OCI-LY1 (cell line): ENCODE measurements at regions not wholly inside any gene's neighbourhood (a gene's known extent, or its start where the extent isn't known, plus 50 kb on each side); places are given as distances from the start of the nearest gene placed in this dataset.

Experiments
- H2AFZ ChIP-seq: fragments of 200-600 bp; sonication (generic), shearing (Covaris generic); 2 replicates; pipeline ENCODE4 v1.6.0; 2014; ENCODE audit warnings: antibody characterized with exemption, mild to moderate bottlenecking, low read length
- H3F3A ChIP-seq: fragments of 200-600 bp; sonication (generic), shearing (Covaris generic); 2 replicates; pipeline ENCODE4 v1.6.0; 2014; ENCODE audit warnings: mild to moderate bottlenecking, antibody characterized with exemption, low read length, moderate library complexity; ENCODE audit not compliant: insufficient read depth
- H3K27ac ChIP-seq: fragments of 200-600 bp; sonication (generic); 2 replicates; pipeline ENCODE4 v1.5.1; 2014; ENCODE audit warnings: low read length, mixed run types, mild to moderate bottlenecking, low read depth; ENCODE audit not compliant: poor library complexity, severe bottlenecking
- H3K27me3 ChIP-seq: fragments of 200-600 bp; sonication (generic); 2 replicates; pipeline ENCODE4 v1.6.0; 2014; ENCODE audit warnings: antibody characterized with exemption, mild to moderate bottlenecking, low read length, moderate library complexity; ENCODE audit not compliant: insufficient read depth
- H3K36me3 ChIP-seq: fragments of 200-600 bp; sonication (generic); 2 replicates; pipeline ENCODE4 v1.6.1; 2014; ENCODE audit warnings: mild to moderate bottlenecking, antibody characterized with exemption, low read length, moderate library complexity, mixed read lengths; ENCODE audit not compliant: insufficient read depth
- H3K4me1 ChIP-seq: fragments of 200-600 bp; sonication (generic); 2 replicates; pipeline ENCODE4 v1.5.1; 2014; ENCODE audit warnings: mild to moderate bottlenecking, low read length, moderate library complexity; ENCODE audit not compliant: insufficient read depth, severe bottlenecking
- H3K4me2 ChIP-seq: fragments of 200-600 bp; sonication (generic), shearing (Covaris generic); 2 replicates; pipeline ENCODE4 v1.6.1; 2014; ENCODE audit warnings: low read length
- H3K4me3 ChIP-seq: fragments of 200-600 bp; sonication (generic); 2 replicates; pipeline ENCODE4 v1.5.1; 2014; ENCODE audit warnings: low read length, low read depth, mild to moderate bottlenecking, mixed read lengths; ENCODE audit not compliant: poor library complexity, severe bottlenecking
- H3K79me2 ChIP-seq: fragments of 200-600 bp; shearing (Covaris generic); 2 replicates; pipeline ENCODE4 v1.6.1; 2016; ENCODE audit warnings: mixed run types, low read length, mixed read lengths; ENCODE audit not compliant: insufficient read depth
- H3K9ac ChIP-seq: fragments of 200-600 bp; sonication (generic), shearing (Covaris generic); 2 replicates; pipeline ENCODE4 v1.6.1; 2014; ENCODE audit warnings: mild to moderate bottlenecking, low read length, mixed read lengths
- H3K9me2 ChIP-seq: fragments of 200-600 bp; sonication (generic), shearing (Covaris generic); 2 replicates; pipeline ENCODE4 v1.6.1; 2014; ENCODE audit warnings: low read depth, mild to moderate bottlenecking, low read length, mixed read lengths
- H3K9me3 ChIP-seq: fragments of 200-600 bp; shearing (Covaris generic); 2 replicates; pipeline ENCODE4 v1.6.1; 2014; ENCODE audit warnings: low read length, mixed read lengths
- H4K20me1 ChIP-seq: fragments of 200-600 bp; sonication (generic), shearing (Covaris generic); 2 replicates; pipeline ENCODE4 v1.6.0; 2016; ENCODE audit warnings: mild to moderate bottlenecking, low read length; ENCODE audit not compliant: insufficient read depth
- CTCF ChIP-seq: fragments of 200-600 bp; sonication (generic), shearing (Covaris generic); IDR thresholded peaks from 2 replicates; pipeline ENCODE4 v1.5.1; 2017; ENCODE audit warnings: mild to moderate bottlenecking, antibody characterized with exemption, low read length, moderate library complexity, mixed read lengths
- EZH2 ChIP-seq: fragments of 200-600 bp; sonication (generic), shearing (Covaris generic); IDR thresholded peaks from 2 replicates; pipeline ENCODE4 v1.8.0; 2017; ENCODE audit warnings: borderline replicate concordance, mixed run types, mild to moderate bottlenecking, antibody characterized with exemption, low read length, moderate library complexity, mixed read lengths

GRCh38 chr14:39563361-39563760 is 131.1 kb upstream of the FBXO33 start:
- Histone ChIP-seq H3K9me3 (peaks cover 4% of the 10 kb centered on the region; the same call in 1 of the 2 replicates), H3K9ac (no peak overlapping the region), H3K4me2 (no peak overlapping the region), H3K4me1 (no peaks in the 10 kb centered on the region), H3K36me3 (no peaks in the 10 kb centered on the region), H3K27ac (no peak overlapping the region), H3K9me2 (no peaks in the 10 kb centered on the region), H2AFZ (no peak overlapping the region), H3K4me3 (no peak overlapping the region), H4K20me1 (no peaks in the 10 kb centered on the region), H3F3A (no peaks in the 10 kb centered on the region), H3K27me3 (no peaks in the 10 kb centered on the region), H3K79me2 (no peaks in the 10 kb centered on the region)
- TF ChIP-seq EZH2, result no peak
- TF ChIP-seq CTCF, result no peak

GRCh38 chr14:39562175-39562574 is 129.9 kb upstream of the FBXO33 start:
- Histone ChIP-seq H3K27me3 (no peaks in the 10 kb centered on the region), H3F3A (no peaks in the 10 kb centered on the region), H3K4me2 (no peak overlapping the region), H3K36me3 (no peaks in the 10 kb centered on the region), H3K9me2 (no peaks in the 10 kb centered on the region), H3K4me1 (no peaks in the 10 kb centered on the region), H3K4me3 (no peak overlapping the region), H3K79me2 (no peaks in the 10 kb centered on the region), H4K20me1 (no peaks in the 10 kb centered on the region), H2AFZ (no peak overlapping the region), H3K9me3 (peaks cover 4% of the 10 kb centered on the region; the same call in 1 of the 2 replicates), H3K9ac (no peak overlapping the region), H3K27ac (no peak overlapping the region)
- TF ChIP-seq EZH2, result no peak
- no peak for TF ChIP-seq CTCF

- Histone ChIP-seq H3K36me3 (no peaks in the 10 kb centered on the region), H3K4me1 (no peaks in the 10 kb centered on the region), H3K4me2 (no peak overlapping the region), H3K79me2 (no peaks in the 10 kb centered on the region), H2AFZ (no peak overlapping the region), H3K9me3 (peaks cover 4% of the 10 kb centered on the region; the same call in 1 of the 2 replicates), H3K27ac (no peak overlapping the region), H3K9ac (no peak overlapping the region), H4K20me1 (no peaks in the 10 kb centered on the region), H3K9me2 (no peaks in the 10 kb centered on the region), H3K27me3 (no peaks in the 10 kb centered on the region), H3F3A (no peaks in the 10 kb centered on the region), H3K4me3 (no peak overlapping the region)
- TF ChIP-seq EZH2 (no peak), CTCF (no peak)
Measured at GRCh38 chr14:39558525-39558924, 126.3 kb upstream of the FBXO33 start.
